Muscle of arm (tissue), 1 donor: ENCODE measurements at regions not wholly inside any gene's neighbourhood (a gene's known extent, or its start where the extent isn't known, plus 50 kb on each side); places are given as distances from the start of the nearest gene placed in this dataset.
"Not testable (repeated sequence)": the region's sequence is repeated elsewhere in the genome, so short reads cannot be mapped to it uniquely, and the experiment has no call there.

ENCODE experiments used
- DNase-seq: peaks from one replicate; pipeline ENCODE4 v3.0.0-alpha.2; 2013

DNA sequence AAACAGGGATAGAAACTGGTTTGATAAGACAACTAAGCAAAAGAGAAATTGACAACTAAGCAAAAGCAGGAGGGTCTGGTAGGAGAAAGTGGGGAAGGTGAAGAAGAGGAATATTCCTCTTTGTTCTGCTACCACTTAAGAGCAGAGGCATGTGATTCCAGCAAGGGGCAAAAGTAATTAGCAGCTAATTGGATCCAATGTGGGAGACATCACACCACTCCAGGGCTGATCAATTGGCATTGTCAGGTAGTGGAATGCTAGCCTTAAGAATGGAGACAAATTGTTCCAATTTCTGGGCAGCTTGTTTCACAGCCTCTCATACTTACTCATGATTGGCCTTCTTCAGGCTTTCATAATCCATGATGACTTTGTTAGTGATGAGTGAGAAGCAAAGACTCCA, 547.1 kb upstream of the GCFC2 start:
- DNase-seq = no peak

DNA sequence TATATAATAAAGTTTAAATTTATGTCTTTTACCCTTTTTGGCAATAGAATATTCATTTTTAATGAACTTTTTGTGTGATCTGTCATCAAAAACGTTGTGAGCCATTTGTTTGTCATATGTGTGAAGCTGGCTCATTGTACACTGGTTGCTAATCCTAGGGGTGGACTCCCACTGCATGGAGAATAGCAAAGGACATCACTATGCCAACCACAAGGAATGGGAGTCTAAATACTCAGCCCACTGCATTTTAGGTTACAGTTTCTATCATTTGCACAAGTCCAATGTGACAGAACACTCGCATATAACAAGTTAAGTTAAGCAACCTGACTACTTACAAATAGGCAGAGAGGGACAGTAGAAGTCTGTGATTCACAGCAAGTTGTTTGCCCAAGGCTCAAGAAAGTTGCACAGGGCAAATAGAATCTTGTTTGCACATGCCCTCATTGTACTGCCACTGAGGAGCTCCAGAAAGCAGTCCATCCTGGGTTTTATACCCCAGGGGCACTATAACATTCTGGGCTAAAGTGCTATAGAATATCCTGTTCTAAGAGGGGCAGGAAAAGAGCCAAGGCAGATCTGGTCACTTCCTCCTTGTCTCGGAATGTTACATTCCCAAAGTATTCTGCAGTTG, 545.9 kb upstream of the GCFC2 start:
- DNase-seq = no peak

DNA sequence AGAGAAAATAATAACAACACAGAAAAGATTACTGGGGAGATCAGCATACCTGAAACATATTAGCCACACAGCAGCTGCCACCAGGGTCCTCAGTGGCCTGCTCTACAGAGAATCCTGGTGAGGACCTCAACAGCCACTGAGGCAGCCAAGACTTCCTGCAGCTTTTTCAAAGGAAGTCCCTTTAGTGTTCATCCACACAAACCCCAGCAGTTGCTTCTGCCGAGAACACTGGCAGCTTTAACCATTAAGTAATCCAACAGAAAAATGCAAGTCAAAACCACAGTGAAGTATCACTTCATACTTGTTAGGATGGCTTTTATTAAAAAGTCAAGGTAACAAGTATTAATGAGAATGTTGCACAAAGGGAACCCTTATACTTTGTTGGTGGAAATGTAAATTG, 542.0 kb upstream of the GCFC2 start:
- no peak for DNase-seq

- no peak for DNase-seq
Measured at GRCh38 chr2:76251342-76251741, 540.6 kb upstream of the GCFC2 start.

DNA sequence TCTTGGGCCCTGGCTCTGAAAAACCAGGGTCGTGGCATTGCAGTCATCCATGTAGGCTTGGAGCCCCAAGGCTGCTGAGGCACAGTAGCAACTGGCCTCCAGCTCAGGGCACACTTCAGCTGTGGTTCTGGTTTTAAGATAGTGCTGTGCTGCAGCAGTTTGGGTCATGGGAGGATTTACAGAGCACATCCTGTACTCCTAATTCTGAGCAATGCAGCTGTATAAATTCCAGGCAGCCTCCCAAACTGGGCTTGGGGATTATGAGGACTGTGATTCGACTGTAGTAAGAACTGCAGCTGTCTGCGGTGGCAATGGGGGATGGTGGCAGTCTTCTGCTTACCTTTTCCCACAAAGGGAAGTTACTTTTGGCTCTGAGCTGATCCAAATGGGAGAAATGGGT, 536.3 kb upstream of the GCFC2 start:
- DNase-seq = no peak

DNA sequence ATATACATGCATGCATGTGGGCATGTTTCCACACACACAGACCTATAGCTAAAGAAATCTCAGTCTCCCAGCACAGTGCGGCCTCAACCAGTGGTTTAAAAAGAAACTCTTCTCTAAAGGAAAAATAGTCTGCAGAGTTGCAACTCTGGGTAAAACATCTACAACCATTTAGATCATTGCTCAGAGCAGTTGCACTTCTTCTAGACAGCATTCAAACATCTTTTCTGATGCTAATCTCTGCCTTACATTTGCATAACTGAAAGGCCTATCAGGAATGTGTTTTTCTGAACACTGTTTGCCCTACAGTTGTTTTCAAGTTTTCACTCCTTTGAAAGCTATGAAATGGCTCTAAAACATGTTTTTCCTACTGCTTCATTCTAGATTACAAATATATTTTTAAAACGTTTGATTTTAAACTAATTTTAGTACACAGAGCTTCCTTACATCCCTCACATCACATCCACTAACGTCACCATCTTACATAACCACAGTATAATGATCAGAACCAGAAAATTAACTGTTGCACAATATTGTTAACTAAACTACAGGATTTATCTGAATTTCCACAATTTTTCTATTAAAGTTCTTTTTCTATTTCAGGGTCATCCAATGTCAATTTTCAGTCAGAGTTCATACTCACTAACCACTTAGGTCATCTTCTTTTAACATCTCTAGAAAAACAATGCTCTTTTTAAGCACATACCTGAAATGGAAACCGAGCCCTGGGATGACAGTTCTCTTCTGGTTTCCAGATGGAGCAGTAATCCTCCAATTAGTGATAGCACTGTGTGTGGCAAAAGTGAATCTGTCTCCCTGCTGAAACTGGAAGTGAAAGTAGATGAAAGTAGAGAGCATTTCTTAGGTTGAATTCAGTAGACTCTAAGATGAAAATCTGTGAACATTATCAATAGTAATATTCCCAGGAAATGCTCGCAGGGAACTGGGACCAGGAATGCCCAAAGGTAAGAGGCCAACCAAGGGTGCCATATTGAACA, 501.6 kb upstream of the GCFC2 start:
- no peak for DNase-seq

GRCh38 chr2:76210551-76210950, 499.8 kb upstream of the GCFC2 start:
- no peak for DNase-seq

GRCh38 chr2:76204048-76204447, 493.3 kb upstream of the GCFC2 start:
- no peak for DNase-seq

GRCh38 chr2:76202866-76203265, 492.2 kb upstream of the GCFC2 start:
- DNase-seq = no peak

DNA sequence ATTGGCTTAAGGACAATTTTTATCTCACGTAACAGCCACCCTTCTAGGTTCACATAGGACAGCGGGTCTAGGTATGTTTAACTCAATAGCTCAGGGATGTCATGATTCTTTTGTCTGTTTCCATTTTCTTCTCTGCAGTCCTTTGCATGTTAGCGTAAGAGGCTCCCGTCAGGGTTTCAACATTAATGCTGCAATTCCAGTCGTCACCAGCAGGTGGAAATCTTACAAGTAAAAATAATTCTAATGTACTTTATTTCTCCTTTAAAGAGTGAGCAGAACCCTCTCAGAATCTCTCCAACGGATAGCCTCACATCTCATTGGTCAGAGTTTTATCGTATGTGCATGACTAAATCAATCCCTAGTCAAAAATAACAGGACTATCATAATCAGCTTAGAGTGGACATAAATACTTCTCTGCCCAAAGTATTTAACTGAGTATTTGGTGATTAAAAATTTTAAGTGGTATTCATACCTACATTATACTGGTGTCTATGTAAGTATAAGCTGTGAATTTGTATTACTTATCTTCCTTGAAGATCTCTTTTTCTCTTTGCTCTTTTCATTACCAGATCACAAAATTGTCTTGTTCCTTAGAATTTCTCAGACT, 487.2 kb upstream of the GCFC2 start:
- DNase-seq = peak; percentile 76

- DNase-seq = no peak
Measured at GRCh38 chr2:76197428-76197827, 486.7 kb upstream of the GCFC2 start.

- DNase-seq = no peak
Measured at GRCh38 chr2:76194031-76194775, 483.5 kb upstream of the GCFC2 start.

DNA sequence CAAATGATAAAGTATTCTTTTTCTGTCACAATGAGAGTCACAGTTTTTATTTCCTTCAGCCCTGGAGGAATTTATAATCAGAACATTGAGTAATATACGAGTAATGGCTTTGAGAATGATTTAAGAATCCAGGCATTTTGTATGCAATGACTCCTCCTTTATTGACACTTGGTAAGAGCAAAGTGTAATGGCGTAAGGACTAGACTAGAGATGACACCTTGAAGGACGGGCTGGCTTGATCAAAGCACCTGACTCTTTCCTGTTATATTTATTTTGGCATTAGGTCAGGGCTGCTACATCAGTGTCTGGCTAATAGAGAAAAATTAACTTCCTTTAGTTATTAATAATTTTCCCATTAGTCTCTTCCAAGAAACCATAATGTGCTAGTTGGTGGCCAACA, 482.4 kb upstream of the GCFC2 start:
- no peak for DNase-seq

GRCh38 chr2:76188334-76189008, 477.8 kb upstream of the GCFC2 start:
- no peak for DNase-seq

GRCh38 chr2:76187415-76187814, 476.7 kb upstream of the GCFC2 start:
- no peak for DNase-seq

DNA sequence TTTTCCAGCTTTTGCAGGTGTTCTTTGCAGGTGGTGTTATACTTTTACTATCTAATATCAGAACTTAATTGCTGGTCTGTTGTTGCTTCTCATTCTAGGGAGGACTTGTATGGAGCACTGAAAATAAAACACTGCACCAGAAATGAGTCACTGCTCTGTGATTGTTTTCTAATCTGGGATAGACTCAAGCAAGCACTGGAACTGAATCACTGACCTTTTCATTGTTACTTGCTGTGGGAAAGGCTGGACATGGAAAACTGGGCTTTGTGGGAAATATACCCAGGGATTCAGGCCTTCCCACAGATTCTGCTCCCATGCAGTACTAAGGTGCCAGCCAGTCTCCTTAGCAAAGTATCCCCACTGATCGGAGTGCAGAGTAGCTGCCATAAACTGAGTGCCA, 470.0 kb upstream of the GCFC2 start:
- DNase-seq = no peak

- no peak for DNase-seq
Measured at GRCh38 chr2:76178610-76179009, 467.9 kb upstream of the GCFC2 start.

GRCh38 chr2:76175295-76175694, 464.6 kb upstream of the GCFC2 start:
- no peak for DNase-seq

GRCh38 chr2:76174505-76174904, 463.8 kb upstream of the GCFC2 start:
- no peak for DNase-seq

DNA sequence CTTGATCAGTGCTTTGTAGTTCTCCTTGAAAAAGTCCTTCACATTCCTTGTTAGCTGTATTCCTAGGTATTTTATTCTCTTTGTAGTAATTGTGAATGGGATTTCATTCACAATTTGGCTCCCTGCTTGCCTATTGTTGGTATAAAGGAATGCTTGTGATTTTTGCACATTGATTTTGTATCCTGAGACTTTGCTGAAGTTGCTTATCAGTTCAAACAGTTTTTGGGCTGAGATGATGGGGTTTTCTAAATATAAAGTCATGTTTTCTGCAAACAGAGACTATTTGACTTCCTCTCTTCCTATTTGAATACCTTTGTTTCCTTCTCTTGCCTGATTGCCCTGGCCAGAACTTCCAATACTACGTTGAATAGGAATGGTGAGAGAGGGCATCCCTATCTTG, 462.5 kb upstream of the GCFC2 start:
- DNase-seq = not testable (repeated sequence)

GRCh38 chr2:76172154-76172595, 461.5 kb upstream of the GCFC2 start:
- not testable (repeated sequence) for DNase-seq
